ENCODE measurements at regions not wholly inside any gene's neighbourhood (a gene's known extent, or its start where the extent isn't known, plus 50 kb on each side); places are given as distances from the start of the nearest gene placed in this dataset.

DNA sequence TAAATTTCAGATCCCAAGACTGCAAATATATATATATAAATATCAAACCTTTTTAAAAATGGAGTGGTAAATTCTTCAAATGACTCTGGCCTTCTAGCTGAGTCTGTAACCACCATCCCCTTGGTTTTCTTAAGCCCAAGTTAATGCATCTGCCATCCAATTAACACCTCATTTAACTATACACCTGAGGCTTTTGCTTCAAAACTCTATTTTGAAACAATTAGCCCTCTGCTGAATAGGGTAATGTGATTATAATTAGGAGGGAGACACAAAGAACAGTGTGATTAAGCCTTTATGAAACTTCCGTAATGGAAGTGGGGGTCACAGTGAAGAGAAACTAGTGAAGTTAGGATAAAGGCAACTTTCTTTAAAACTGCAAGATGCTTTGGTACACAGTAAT, 83.6 kb downstream of the GPR37 start:
- no peaks in the 10 kb centered on the region for H3K79me1 ChIP-seq (ENCODE audit: low read depth, low read length)
- no peak overlapping the region for H4K8ac ChIP-seq (ENCODE audit: extremely low read depth, insufficient read depth, low read length)
- no peak overlapping the region for H3K27ac ChIP-seq (ENCODE audit: low read depth, low read length)
- no peak overlapping the region for H2BK12ac ChIP-seq (ENCODE audit: low read depth, low read length)
- H2AK5ac ChIP-seq (ENCODE audit: low read depth, low read length), result no peak overlapping the region
- no peak overlapping the region for H3K4me3 ChIP-seq (ENCODE audit: extremely low read depth in 1 of 4, insufficient read depth in 2 of 4, low read depth in 3 of 4, low read length in 4 of 4)
- no peak overlapping the region for H2BK20ac ChIP-seq (ENCODE audit: low read length)
- H3K56ac ChIP-seq (replicated peaks; ENCODE audit: insufficient read length, low read depth, low read length), result no peak overlapping the region
- H3K9ac ChIP-seq (replicated peaks in 1 of 4; ENCODE audit: extremely low read depth in 1 of 4, low read depth in 3 of 4, low read length in 3 of 4), result no peak overlapping the region
- no peaks in the 10 kb centered on the region for H4K20me1 ChIP-seq (replicated peaks in 1 of 2; ENCODE audit: control insufficient read depth in 1 of 2, insufficient read depth in 2 of 2, low read length in 2 of 2)
- ChIA-PET POLR2A (ENCODE audit: partially characterized antibody) (no interaction called here), CTCF (ENCODE audit: partially characterized antibody) (interaction anchor here (0.8 kb wide), 1 partner anchor 20 kb away, joined by 3 read pairs; no protein-coding TSS in a partner anchor)
- no peak overlapping the region for H3K18ac ChIP-seq (ENCODE audit: extremely low read depth, low read length)
- H3K4ac ChIP-seq (replicated peaks; ENCODE audit: insufficient read length, low read depth, low read length), result no peak overlapping the region
- 0% methylated on average over 1 of the region's 1 CpG; no CpG with 5 or more reads in 1 of the 2 experiments for WGBS, 2 experiments (ENCODE audit: extremely low coverage in 1 of 2, insufficient coverage in 1 of 2, insufficient read length in 1 of 2, insufficient replicate concordance in 2 of 2, low coverage in 1 of 2, low lambda C conversion rate in 2 of 2, missing lambda C conversion rate in 1 of 2)
- no peak overlapping the region for H2BK5ac ChIP-seq (ENCODE audit: low read depth, low read length)
- no peak overlapping the region for H4K5ac ChIP-seq (ENCODE audit: insufficient read length, low read depth, low read length)
- H3K4me1 ChIP-seq (replicated peaks in 1 of 4; ENCODE audit: control insufficient read depth in 3 of 4, insufficient read depth in 4 of 4, low read length in 3 of 4), result peaks cover 0 to 6% (median 0%) of the 10 kb centered on the region in 4 experiments; a peak in 1 of 7 replicates
- no peaks in the 10 kb centered on the region for H3K36me3 ChIP-seq (ENCODE audit: control insufficient read depth in 2 of 4, insufficient read depth in 4 of 4, low read length in 3 of 4)
- H4K91ac ChIP-seq (replicated peaks; ENCODE audit: insufficient read length, low read length), result no peak overlapping the region
- no peak overlapping the region for H2BK120ac ChIP-seq (replicated peaks; ENCODE audit: low read depth, low read length)
- DNase-seq (ENCODE audit: low read depth in 1 of 2, low spot score in 2 of 2), result no peak
- no peaks in the 10 kb centered on the region for H3K23me2 ChIP-seq (ENCODE audit: low read depth, low read length)
- H3K27me3 ChIP-seq (replicated peaks in 1 of 4; ENCODE audit: control insufficient read depth in 3 of 4, extremely low read depth in 1 of 4, insufficient read depth in 3 of 4, low read length in 3 of 4), result no peaks in the 10 kb centered on the region
- no peak overlapping the region for H3K4me2 ChIP-seq (ENCODE audit: insufficient read depth in 1 of 2, low read depth in 2 of 2, low read length in 2 of 2)
- H3K79me2 ChIP-seq (ENCODE audit: control insufficient read depth in 1 of 2, insufficient read depth in 2 of 2, low read length in 2 of 2), result no peaks in the 10 kb centered on the region
- H2BK15ac ChIP-seq (ENCODE audit: low read length), result no peak overlapping the region
- H2AFZ ChIP-seq (ENCODE audit: low read length), result no peak overlapping the region
- no peak overlapping the region for H3K14ac ChIP-seq (ENCODE audit: insufficient read length)
- no peak for FAIRE-seq
- H3K9me3 ChIP-seq (ENCODE audit: insufficient read depth in 2 of 2, low read depth in 1 of 2, low read length in 1 of 2), result no peaks in the 10 kb centered on the region
- no peak overlapping the region for H3K23ac ChIP-seq (ENCODE audit: insufficient read length)
- TF ChIP-seq POLR2A (IDR thresholded peaks at IDR 0.05; ENCODE audit: control extremely low read depth in 1 of 2, low read depth in 2 of 2, low read length in 2 of 2), result no peak
- TF ChIP-seq SUZ12 (IDR thresholded peaks at IDR 0.05; ENCODE audit: low read length), result no peak
- TF ChIP-seq, protein P1, sequence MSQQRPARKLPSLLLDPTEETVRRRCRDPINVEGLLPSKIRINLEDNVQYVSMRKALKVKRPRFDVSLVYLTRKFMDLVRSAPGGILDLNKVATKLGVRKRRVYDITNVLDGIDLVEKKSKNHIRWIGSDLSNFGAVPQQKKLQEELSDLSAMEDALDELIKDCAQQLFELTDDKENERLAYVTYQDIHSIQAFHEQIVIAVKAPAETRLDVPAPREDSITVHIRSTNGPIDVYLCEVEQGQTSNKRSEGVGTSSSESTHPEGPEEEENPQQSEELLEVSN (IDR thresholded peaks at IDR 0.05), result no peak
- no peak for TF ChIP-seq ZNF274 (IDR thresholded peaks at IDR 0.05; ENCODE audit: borderline replicate concordance, extremely low read depth, low read length)
- TF ChIP-seq RNF2 (IDR thresholded peaks at IDR 0.05; ENCODE audit: borderline replicate concordance, low read depth, low read length, missing control alignments, poor library complexity, severe bottlenecking), result no peak
- TF ChIP-seq TBP (IDR thresholded peaks at IDR 0.05; ENCODE audit: low read depth, low read length), result no peak
- TF ChIP-seq JUND (IDR thresholded peaks at IDR 0.05; ENCODE audit: low read length), result no peak
- no peak for TF ChIP-seq ATF2 (IDR thresholded peaks at IDR 0.05; ENCODE audit: low read length)
- TF ChIP-seq CHD2 (IDR thresholded peaks at IDR 0.05; ENCODE audit: low read length), result no peak
- TF ChIP-seq TAF7 (optimal IDR thresholded peaks at IDR 0.05; ENCODE audit: borderline replicate concordance, low read depth, low read length), result no peak
- no peak for TF ChIP-seq EGR1 (IDR thresholded peaks at IDR 0.05; ENCODE audit: borderline replicate concordance, low read depth, low read length)
- no peak for TF ChIP-seq MAFK (IDR thresholded peaks at IDR 0.05; ENCODE audit: low read depth, low read length)
